GM12891 (cell line): ENCODE measurements at regions not wholly inside any gene's neighbourhood (a gene's known extent, or its start where the extent isn't known, plus 50 kb on each side); places are given as distances from the start of the nearest gene placed in this dataset.

Source experiments
- DNase-seq: peaks from one replicate; pipeline ENCODE4 v3.0.0; 2011; ENCODE audit warnings: low spot score; ENCODE audit not compliant: insufficient read length
- FAIRE-seq: peaks from 2 replicates; lab custom pipeline; 2011; peaks lifted over from hg19 to GRCh38; lab: Jason Lieb, UNC
- PAX5 ChIP-seq: IDR thresholded peaks from 2 replicates; pipeline ENCODE4 v1.6.1; 2011; ENCODE audit warnings: low read length, moderate library complexity, mild to moderate bottlenecking; ENCODE audit not compliant: insufficient read depth, severe bottlenecking
- POLR2A ChIP-seq: IDR thresholded peaks from 2 replicates; pipeline ENCODE4 v1.6.1; 2011; ENCODE audit warnings: low read depth, low read length, control low read depth
- POLR2AphosphoS5 ChIP-seq: IDR thresholded peaks from 2 replicates; pipeline ENCODE4 v1.6.1; 2011; ENCODE audit warnings: low read depth, low read length, control low read depth
- POU2F2 ChIP-seq: IDR thresholded peaks from 2 replicates; pipeline ENCODE4 v1.6.1; 2011; ENCODE audit warnings: low read depth, mild to moderate bottlenecking, control low read depth, low read length, moderate library complexity
- SPI1 ChIP-seq: IDR thresholded peaks from 2 replicates; pipeline ENCODE4 v1.6.1; 2011; ENCODE audit warnings: low read depth, low read length, control low read depth
- TAF1 ChIP-seq: IDR thresholded peaks from 2 replicates; pipeline ENCODE4 v1.6.1; 2011; ENCODE audit warnings: low read depth, low read length, control low read depth

GRCh38 chr2:138122891-138123290 lies 158.6 kb downstream of the HNMT start:
- DNase-seq (no peak), FAIRE-seq (no peak)
- TF ChIP-seq POLR2AphosphoS5: no peak
- no peak for TF ChIP-seq POLR2A
- TF ChIP-seq SPI1: no peak
- no peak for TF ChIP-seq POU2F2
- no peak for TF ChIP-seq PAX5
- no peak for TF ChIP-seq TAF1

GRCh38 chr2:138123741-138124140 lies 159.5 kb downstream of the HNMT start:
- no peak for DNase-seq

GRCh38 chr2:138124521-138124920 lies 160.2 kb downstream of the HNMT start:
- no peak for DNase-seq
- TF ChIP-seq SPI1 (no peak), PAX5 (no peak), TAF1 (no peak), POLR2AphosphoS5 (no peak), POU2F2 (no peak), POLR2A (no peak)
- no peak for FAIRE-seq

More at GRCh38 chr2:138123741-138124140, 159.5 kb downstream of the HNMT start:
- no peak for TF ChIP-seq TAF1
- no peak for TF ChIP-seq SPI1
- no peak for TF ChIP-seq POLR2AphosphoS5
- TF ChIP-seq POU2F2: no peak
- no peak for FAIRE-seq

DNA sequence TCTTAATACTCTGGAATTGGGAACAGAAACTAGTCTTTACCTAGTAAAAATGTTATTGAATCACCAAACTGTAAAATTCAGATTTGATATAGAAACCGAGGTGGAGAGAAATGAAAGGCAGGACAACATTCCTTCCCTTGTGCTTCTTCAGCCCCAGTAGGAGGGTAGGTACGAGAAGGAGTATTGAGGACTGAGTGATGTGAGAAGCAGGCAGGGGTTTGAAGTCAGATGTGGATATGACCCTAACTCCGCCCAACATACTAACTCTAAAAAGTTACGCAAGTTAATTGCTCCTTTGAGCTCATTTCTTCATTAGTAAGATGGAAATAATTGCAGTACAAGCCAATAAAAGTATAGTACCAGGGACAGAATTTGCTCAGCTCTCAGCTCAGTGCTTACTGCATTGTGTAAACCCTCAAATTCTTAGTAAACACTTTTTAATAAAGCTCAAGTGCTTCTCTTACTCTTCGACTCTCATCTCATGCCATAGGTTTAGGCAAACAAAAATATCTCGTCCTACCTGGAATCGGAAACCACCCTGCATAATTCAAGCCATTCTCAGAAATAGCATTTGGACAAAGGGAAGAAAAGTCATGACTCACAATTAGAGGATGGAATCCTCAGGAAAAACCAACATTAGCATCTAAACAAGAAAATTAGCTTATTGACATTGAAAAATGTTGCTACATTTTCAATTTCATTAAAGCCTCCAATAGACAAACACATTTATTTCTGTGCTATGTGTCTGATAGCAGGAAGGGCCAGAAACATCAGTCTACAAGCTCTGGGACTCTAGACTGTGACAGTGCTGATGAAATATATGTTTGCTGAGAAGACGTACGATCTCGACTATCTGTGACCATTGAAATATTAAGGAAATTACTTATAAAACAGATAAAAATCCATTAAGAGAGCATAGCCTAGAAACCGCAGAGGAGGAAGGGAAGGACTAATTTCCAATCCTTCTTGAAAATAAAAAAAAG lies 161.3 kb downstream of the HNMT start:
- TF ChIP-seq PAX5 (no peak), SPI1 (no peak)
- DNase-seq: no peak
- no peak for FAIRE-seq

- no peak for FAIRE-seq
Observed at GRCh38 chr2:138132108-138132507, 167.8 kb downstream of the HNMT start.

GRCh38 chr2:138137949-138138348 lies 173.7 kb downstream of the HNMT start:
- DNase-seq: no peak
- no peak for FAIRE-seq
- TF ChIP-seq PAX5: no peak
- no peak for TF ChIP-seq SPI1
- no peak for TF ChIP-seq POLR2AphosphoS5
- TF ChIP-seq POU2F2: no peak
- no peak for TF ChIP-seq TAF1
- TF ChIP-seq POLR2A: no peak

More at GRCh38 chr2:138132108-138132507, 167.8 kb downstream of the HNMT start:
- TF ChIP-seq TAF1 (no peak), POLR2A (no peak), POU2F2 (no peak), PAX5 (no peak), POLR2AphosphoS5 (no peak), SPI1 (no peak)
- no peak for DNase-seq

GRCh38 chr2:138147796-138148195 lies 183.5 kb downstream of the HNMT start:
- TF ChIP-seq POLR2A (no peak), TAF1 (no peak), POLR2AphosphoS5 (no peak), SPI1 (no peak), PAX5 (no peak), POU2F2 (no peak)
- DNase-seq (no peak), FAIRE-seq (no peak)

DNA sequence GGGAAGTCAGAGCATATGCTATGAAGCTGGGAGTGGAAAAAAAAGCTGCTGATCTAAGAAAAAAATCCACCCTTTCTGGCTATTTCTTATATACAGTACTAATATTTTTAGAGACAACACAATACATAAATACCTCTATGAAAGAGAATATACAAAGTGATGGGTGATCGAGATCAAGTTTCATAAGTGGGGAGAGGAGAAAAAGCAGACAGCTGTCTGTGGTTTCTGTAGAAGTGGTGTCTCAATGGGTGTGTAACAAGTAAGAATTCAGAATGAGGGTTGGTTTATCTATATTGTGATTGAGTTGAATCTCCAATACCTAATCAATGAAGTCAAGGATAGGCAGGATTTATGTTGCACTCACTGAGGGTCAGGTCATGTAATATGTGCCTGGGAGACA lies 191.0 kb downstream of the HNMT start:
- DNase-seq: no peak
- TF ChIP-seq POLR2AphosphoS5 (no peak), PAX5 (no peak), SPI1 (no peak), POLR2A (no peak), POU2F2 (no peak), TAF1 (no peak)
- no peak for FAIRE-seq

DNA sequence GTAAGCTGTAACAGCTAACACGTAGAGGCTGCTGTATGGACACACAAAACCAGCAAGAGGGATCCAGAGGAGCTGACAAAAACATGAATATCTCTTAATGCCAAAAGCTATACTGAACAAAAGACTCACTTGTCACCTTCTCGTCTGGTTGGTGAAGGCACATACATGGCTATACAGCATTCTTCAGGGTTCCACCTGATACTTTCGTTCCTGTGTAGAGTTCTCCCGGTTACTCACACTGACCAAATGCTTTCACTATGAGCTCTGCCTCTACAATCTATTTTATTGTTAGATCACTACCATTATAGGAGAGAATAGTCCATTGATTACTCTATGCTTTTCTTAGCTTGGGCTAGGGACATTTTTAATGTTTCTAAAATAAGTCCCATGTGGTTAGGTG lies 193.1 kb downstream of the HNMT start:
- TF ChIP-seq PAX5: no peak
- TF ChIP-seq SPI1: no peak
- no peak for TF ChIP-seq POLR2A
- no peak for TF ChIP-seq POLR2AphosphoS5
- no peak for TF ChIP-seq POU2F2
- no peak for TF ChIP-seq TAF1
- FAIRE-seq (no peak), DNase-seq (no peak)

- DNase-seq: no peak
- TF ChIP-seq POLR2AphosphoS5: no peak
- no peak for TF ChIP-seq TAF1
- TF ChIP-seq POU2F2: no peak
- no peak for TF ChIP-seq SPI1
- no peak for FAIRE-seq
Observed at GRCh38 chr2:138170485-138170884, 206.2 kb downstream of the HNMT start.
